K562 (cell line): ENCODE measurements at regions not wholly inside any gene's neighbourhood (a gene's known extent, or its start where the extent isn't known, plus 50 kb on each side); places are given as distances from the start of the nearest gene placed in this dataset.
A peak's percentile ranks its signal among the peaks of the same experiment; 100 is the strongest.

Source experiments
- ATAC-seq: fragments of 200-7000 bp; cut with Tn5 transposase; 3 replicates; pipeline ENCODE4 v1.9.1; 2020; ENCODE audit warnings: moderate library complexity
- BruUV-seq: library from RNA; stranded (reverse); fragments of 400-500 nt; replicated peaks from 2 replicates; lab custom pipeline; 2021; lab: Mats Ljungman, UMichigan
- CTCF ChIA-PET: fragments of 300-600 bp; formaldehyde crosslinking; extraction: SDS; loops from one replicate; lab custom pipeline; 2021; ENCODE audit warnings: low intra/inter-chr PET ratio; lab: Yijun Ruan, JAX
- POLR2A ChIA-PET: fragments of 300-600, 350-650 bp; sonication (Branson Sonifier 250); formaldehyde crosslinking; extraction: SDS; loops from one replicate; lab custom pipeline; 2021; ENCODE audit warnings: antibody characterized with exemption, inconsistent platforms; lab: Yijun Ruan, JAX
- DNase-seq, 4 experiments: peaks; one replicate each; pipeline versions ENCODE4 v3.0.0 to v3.0.0-alpha.2; 2011 to 2018; ENCODE audit warnings: low spot score in 3 of 4, mixed read lengths in 3 of 4; ENCODE audit errors: extremely low read depth in 1 of 4
- FAIRE-seq: peaks from 2 replicates; lab custom pipeline; 2011; peaks lifted over from hg19 to GRCh38; lab: Jason Lieb, UNC
- H2AFZ ChIP-seq: 2 replicates; pipeline ENCODE4 v1.6.0; 2011; ENCODE audit warnings: low read depth, low read length, control low read depth, inconsistent platforms
- H3K27ac ChIP-seq: fragments of 200-600 bp; 3 replicates; pipeline ENCODE4 v1.8.0; 2011; ENCODE audit warnings: low read depth, mild to moderate bottlenecking, control low read depth, inconsistent platforms, low read length, moderate library complexity, mixed read lengths; ENCODE audit errors: extremely low read depth
- H3K27me3 ChIP-seq, 2 experiments: fragments of 300-600 bp in 1 of 2; 2 replicates in 1 of 2; 3 replicates in 1 of 2; pipeline versions ENCODE4 v1.6.0 to v1.8.0; 2011; ENCODE audit warnings: inconsistent platforms in 2 of 2, low read length in 2 of 2, mild to moderate bottlenecking in 1 of 2, mixed read lengths in 1 of 2, moderate library complexity in 1 of 2; ENCODE audit not compliant: control insufficient read depth in 2 of 2, insufficient read depth in 2 of 2
- H3K36me3 ChIP-seq: fragments of 300-600 bp; 3 replicates; pipeline ENCODE4 v1.8.0; 2011; ENCODE audit warnings: mild to moderate bottlenecking, low read length, inconsistent platforms; ENCODE audit not compliant: control insufficient read depth, insufficient read depth
- H3K4me1 ChIP-seq, 2 experiments: fragments of 200-600 bp in 1 of 2; replicated peaks in 1 of 2; 2 replicates in 1 of 2; 3 replicates in 1 of 2; pipeline versions ENCODE4 v1.5.1 to v1.8.0; 2011; ENCODE audit warnings: inconsistent platforms in 2 of 2, low read length in 2 of 2, mild to moderate bottlenecking in 1 of 2, mixed read lengths in 1 of 2, moderate library complexity in 1 of 2; ENCODE audit not compliant: control insufficient read depth in 2 of 2, insufficient read depth in 2 of 2
- H3K4me2 ChIP-seq: 2 replicates; pipeline ENCODE4 v1.6.1; 2011; ENCODE audit warnings: low read length, control low read depth, inconsistent platforms, mixed read lengths; ENCODE audit not compliant: insufficient read depth
- H3K4me3 ChIP-seq: fragments of 200-600 bp; sonication (generic), shearing (Covaris generic); 2 replicates; pipeline ENCODE4 v1.5.1; 2016; ENCODE audit warnings: control low read depth, inconsistent platforms
- H3K79me2 ChIP-seq: fragments of 200-600 bp; 3 replicates; pipeline ENCODE4 v1.8.0; 2011; ENCODE audit warnings: low read length, inconsistent platforms; ENCODE audit not compliant: control insufficient read depth, insufficient read depth
- H3K9ac ChIP-seq, 2 experiments: 2 replicates each; pipeline versions ENCODE4 v1.6.0 to v1.6.1; 2011; ENCODE audit warnings: low read depth in 2 of 2, low read length in 2 of 2, control low read depth in 1 of 2, inconsistent platforms in 1 of 2, mild to moderate bottlenecking in 1 of 2, mixed read lengths in 1 of 2; ENCODE audit not compliant: insufficient read depth in 1 of 2
- H3K9me1 ChIP-seq: one replicate; pipeline ENCODE4 v1.6.0; 2011; ENCODE audit warnings: inconsistent platforms, mild to moderate bottlenecking, low read length, moderate library complexity; ENCODE audit not compliant: control insufficient read depth, insufficient read depth
- H3K9me3 ChIP-seq: replicated peaks from 2 replicates; pipeline ENCODE4 v1.5.1; 2011; ENCODE audit warnings: low read depth, low read length, inconsistent platforms; ENCODE audit not compliant: control insufficient read depth, insufficient read depth
- H4K20me1 ChIP-seq: replicated peaks from 2 replicates; pipeline ENCODE4 v1.6.1; 2011; ENCODE audit warnings: low read length, inconsistent platforms, mixed read lengths; ENCODE audit not compliant: control insufficient read depth, insufficient read depth
- HDAC6 ChIP-seq: IDR thresholded peaks from 2 replicates; pipeline ENCODE4 v1.6.1; 2012; ENCODE audit warnings: low read depth, mild to moderate bottlenecking, control low read depth, inconsistent platforms, low read length, moderate library complexity
- NFE2 ChIP-seq: IDR thresholded peaks from 2 replicates; pipeline ENCODE4 v1.6.1; 2014; ENCODE audit warnings: antibody characterized with exemption, low read depth
- NR2C1 ChIP-seq, 2 experiments: fragments of 450-650 bp; IDR thresholded peaks; 2 replicates each; pipeline ENCODE4 v1.6.1; 2017; ENCODE audit warnings: mild to moderate bottlenecking in 2 of 2, antibody characterized with exemption in 1 of 2, inconsistent platforms in 1 of 2, missing compliant biosample characterization in 1 of 2, missing genetic modification characterization in 1 of 2
- SP2 ChIP-seq: IDR thresholded peaks from 2 replicates; pipeline ENCODE4 v1.6.1; 2011; ENCODE audit warnings: mild to moderate bottlenecking, low read depth, low read length, moderate library complexity; ENCODE audit not compliant: poor library complexity, severe bottlenecking; ENCODE audit errors: extremely low read depth
- WGBS: fragments of 100-300 bp; shearing (Covaris generic); methylation state at CpG from one replicate; pipeline ENCODE4 v1.1.6; 2016; ENCODE audit warnings: low coverage, mixed read lengths; ENCODE audit not compliant: insufficient coverage; ENCODE audit errors: missing lambda C conversion rate; 5-methylcytosine and 5-hydroxymethylcytosine counted together
- in situ Hi-C: fragments of 300-500 bp; cut with MboI; formaldehyde crosslinking; loops from 4 replicates; pipeline ENCODE4 v1.15.0; 2018; ENCODE audit warnings: inconsistent platforms, mixed read lengths
- intact Hi-C: fragments of 100-400 bp; cut with micrococcal nuclease; formaldehyde crosslinking; loops from 2 replicates; pipeline ENCODE4 v1.14.2; 2022
- TF ChIP-seq, protein P1 (sequence below): fragments of 450-650 bp; IDR thresholded peaks from 2 replicates; pipeline ENCODE4 v1.6.1; 2016; ENCODE audit warnings: mild to moderate bottlenecking, moderate library complexity

DNA sequence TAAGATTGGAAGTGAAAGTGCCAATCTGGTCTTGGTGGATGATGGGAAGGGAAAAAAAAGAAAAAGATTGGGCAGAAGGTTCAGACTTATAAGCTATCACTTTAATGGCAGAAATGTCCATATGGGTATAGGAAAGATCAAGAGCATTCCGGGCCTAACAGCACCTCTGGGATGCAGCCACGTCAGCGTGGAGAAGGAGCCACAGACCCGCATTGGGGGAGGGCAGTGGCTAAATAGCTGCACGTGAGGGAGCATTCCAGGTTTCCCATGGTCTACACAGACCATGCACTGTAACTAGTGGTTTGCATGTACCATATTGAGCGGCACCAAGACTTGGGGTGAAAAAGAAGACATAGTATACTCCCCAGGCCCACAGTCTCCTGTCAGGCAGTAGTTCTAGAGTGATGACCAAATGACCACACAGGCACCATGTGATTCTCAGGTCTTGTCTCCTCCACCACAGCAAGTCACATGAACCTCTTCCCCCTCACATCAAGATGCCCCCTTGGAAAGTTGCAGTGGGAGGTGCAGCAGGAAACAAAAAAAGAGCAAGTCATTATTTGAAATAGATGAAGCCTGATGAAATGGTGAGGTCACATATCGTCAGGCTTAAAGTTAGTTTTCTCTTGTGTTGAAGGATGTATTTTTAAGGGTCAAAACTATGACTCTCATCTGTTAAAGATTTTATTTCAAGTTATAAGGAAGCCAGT is 94.4 kb upstream of the TNFAIP3 start:
- H3K9me3 ChIP-seq: no peaks in the 10 kb centered on the region
- no peak overlapping the region for H3K4me2 ChIP-seq
- 19% methylated on average over 7 of the region's 7 CpGs for WGBS
- no peak overlapping the region; the same call in 1 of the 2 replicates for H2AFZ ChIP-seq
- no peaks in the 10 kb centered on the region for H3K79me2 ChIP-seq
- POLR2A ChIA-PET: interaction anchor here (1.2 kb wide), 1 partner anchor 10 kb away, joined by 4 read pairs; no protein-coding TSS in a partner anchor
- in situ Hi-C loops: no loop called here
- FAIRE-seq (no peak), DNase-seq (no peak), ATAC-seq (peak; percentile 34; the same call in 2 of the 3 replicates)
- H3K4me3 ChIP-seq: no peak overlapping the region
- H3K27me3 ChIP-seq: no peaks in the 10 kb centered on the region
- no peaks in the 10 kb centered on the region for H3K9me1 ChIP-seq
- no TSS peak for BruUV-seq
- peaks cover 0 to 12% of the 10 kb centered on the region in 2 experiments; a peak in 3 of 5 replicates for H3K4me1 ChIP-seq
- no peaks in the 10 kb centered on the region for H3K36me3 ChIP-seq
- H4K20me1 ChIP-seq: no peaks in the 10 kb centered on the region
- intact Hi-C loops: no loop called here
- H3K9ac ChIP-seq: no peak overlapping the region
- CTCF ChIA-PET: no interaction called here
- H3K27ac ChIP-seq: no peak overlapping the region
- TF ChIP-seq, protein P1, sequence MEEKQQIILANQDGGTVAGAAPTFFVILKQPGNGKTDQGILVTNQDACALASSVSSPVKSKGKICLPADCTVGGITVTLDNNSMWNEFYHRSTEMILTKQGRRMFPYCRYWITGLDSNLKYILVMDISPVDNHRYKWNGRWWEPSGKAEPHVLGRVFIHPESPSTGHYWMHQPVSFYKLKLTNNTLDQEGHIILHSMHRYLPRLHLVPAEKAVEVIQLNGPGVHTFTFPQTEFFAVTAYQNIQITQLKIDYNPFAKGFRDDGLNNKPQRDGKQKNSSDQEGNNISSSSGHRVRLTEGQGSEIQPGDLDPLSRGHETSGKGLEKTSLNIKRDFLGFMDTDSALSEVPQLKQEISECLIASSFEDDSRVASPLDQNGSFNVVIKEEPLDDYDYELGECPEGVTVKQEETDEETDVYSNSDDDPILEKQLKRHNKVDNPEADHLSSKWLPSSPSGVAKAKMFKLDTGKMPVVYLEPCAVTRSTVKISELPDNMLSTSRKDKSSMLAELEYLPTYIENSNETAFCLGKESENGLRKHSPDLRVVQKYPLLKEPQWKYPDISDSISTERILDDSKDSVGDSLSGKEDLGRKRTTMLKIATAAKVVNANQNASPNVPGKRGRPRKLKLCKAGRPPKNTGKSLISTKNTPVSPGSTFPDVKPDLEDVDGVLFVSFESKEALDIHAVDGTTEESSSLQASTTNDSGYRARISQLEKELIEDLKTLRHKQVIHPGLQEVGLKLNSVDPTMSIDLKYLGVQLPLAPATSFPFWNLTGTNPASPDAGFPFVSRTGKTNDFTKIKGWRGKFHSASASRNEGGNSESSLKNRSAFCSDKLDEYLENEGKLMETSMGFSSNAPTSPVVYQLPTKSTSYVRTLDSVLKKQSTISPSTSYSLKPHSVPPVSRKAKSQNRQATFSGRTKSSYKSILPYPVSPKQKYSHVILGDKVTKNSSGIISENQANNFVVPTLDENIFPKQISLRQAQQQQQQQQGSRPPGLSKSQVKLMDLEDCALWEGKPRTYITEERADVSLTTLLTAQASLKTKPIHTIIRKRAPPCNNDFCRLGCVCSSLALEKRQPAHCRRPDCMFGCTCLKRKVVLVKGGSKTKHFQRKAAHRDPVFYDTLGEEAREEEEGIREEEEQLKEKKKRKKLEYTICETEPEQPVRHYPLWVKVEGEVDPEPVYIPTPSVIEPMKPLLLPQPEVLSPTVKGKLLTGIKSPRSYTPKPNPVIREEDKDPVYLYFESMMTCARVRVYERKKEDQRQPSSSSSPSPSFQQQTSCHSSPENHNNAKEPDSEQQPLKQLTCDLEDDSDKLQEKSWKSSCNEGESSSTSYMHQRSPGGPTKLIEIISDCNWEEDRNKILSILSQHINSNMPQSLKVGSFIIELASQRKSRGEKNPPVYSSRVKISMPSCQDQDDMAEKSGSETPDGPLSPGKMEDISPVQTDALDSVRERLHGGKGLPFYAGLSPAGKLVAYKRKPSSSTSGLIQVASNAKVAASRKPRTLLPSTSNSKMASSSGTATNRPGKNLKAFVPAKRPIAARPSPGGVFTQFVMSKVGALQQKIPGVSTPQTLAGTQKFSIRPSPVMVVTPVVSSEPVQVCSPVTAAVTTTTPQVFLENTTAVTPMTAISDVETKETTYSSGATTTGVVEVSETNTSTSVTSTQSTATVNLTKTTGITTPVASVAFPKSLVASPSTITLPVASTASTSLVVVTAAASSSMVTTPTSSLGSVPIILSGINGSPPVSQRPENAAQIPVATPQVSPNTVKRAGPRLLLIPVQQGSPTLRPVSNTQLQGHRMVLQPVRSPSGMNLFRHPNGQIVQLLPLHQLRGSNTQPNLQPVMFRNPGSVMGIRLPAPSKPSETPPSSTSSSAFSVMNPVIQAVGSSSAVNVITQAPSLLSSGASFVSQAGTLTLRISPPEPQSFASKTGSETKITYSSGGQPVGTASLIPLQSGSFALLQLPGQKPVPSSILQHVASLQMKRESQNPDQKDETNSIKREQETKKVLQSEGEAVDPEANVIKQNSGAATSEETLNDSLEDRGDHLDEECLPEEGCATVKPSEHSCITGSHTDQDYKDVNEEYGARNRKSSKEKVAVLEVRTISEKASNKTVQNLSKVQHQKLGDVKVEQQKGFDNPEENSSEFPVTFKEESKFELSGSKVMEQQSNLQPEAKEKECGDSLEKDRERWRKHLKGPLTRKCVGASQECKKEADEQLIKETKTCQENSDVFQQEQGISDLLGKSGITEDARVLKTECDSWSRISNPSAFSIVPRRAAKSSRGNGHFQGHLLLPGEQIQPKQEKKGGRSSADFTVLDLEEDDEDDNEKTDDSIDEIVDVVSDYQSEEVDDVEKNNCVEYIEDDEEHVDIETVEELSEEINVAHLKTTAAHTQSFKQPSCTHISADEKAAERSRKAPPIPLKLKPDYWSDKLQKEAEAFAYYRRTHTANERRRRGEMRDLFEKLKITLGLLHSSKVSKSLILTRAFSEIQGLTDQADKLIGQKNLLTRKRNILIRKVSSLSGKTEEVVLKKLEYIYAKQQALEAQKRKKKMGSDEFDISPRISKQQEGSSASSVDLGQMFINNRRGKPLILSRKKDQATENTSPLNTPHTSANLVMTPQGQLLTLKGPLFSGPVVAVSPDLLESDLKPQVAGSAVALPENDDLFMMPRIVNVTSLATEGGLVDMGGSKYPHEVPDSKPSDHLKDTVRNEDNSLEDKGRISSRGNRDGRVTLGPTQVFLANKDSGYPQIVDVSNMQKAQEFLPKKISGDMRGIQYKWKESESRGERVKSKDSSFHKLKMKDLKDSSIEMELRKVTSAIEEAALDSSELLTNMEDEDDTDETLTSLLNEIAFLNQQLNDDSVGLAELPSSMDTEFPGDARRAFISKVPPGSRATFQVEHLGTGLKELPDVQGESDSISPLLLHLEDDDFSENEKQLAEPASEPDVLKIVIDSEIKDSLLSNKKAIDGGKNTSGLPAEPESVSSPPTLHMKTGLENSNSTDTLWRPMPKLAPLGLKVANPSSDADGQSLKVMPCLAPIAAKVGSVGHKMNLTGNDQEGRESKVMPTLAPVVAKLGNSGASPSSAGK: peak; percentile 46
- TF ChIP-seq NFE2 (peak; percentile 39; the same call in 1 of the 2 replicates), SP2 (no peak), HDAC6 (no peak), NR2C1 (IDR thresholded peaks at IDR 0.05) (no peak), NR2C1 (tag; IDR thresholded peaks at IDR 0.05) (0 out of 2 replicates have a peak, but pooled peaks have one; percentile 10)
